GM23338 (cell line): ENCODE measurements at regions not wholly inside any gene's neighbourhood (a gene's known extent, or its start where the extent isn't known, plus 50 kb on each side); places are given as distances from the start of the nearest gene placed in this dataset.

Source experiments
- ATAC-seq: fragments of 200-7000 bp; cut with Tn5 transposase; 3 replicates; pipeline ENCODE4 v1.9.1; 2020
- DNase-seq: peaks from one replicate; pipeline ENCODE4 v3.0.0-alpha.2; 2015; ENCODE audit warnings: low spot score
- H2AFZ ChIP-seq: fragments of 200-600 bp; sonication (generic); 2 replicates; pipeline ENCODE4 v1.8.0; 2016; ENCODE audit warnings: antibody characterized with exemption, mild to moderate bottlenecking, moderate library complexity
- H3F3A ChIP-seq: fragments of 200-600 bp; sonication (generic); replicated peaks from 2 replicates; pipeline ENCODE4 v1.8.0; 2017; ENCODE audit warnings: antibody characterized with exemption, mixed run types, low read depth
- H3K27ac ChIP-seq: fragments of 200-600 bp; sonication (generic); 2 replicates; pipeline ENCODE4 v1.6.1; 2016; ENCODE audit warnings: low read depth
- H3K27me3 ChIP-seq: fragments of 200-600 bp; sonication (generic); 2 replicates; pipeline ENCODE4 v1.8.0; 2016; ENCODE audit warnings: mild to moderate bottlenecking, mixed run types, moderate library complexity; ENCODE audit not compliant: insufficient read depth
- H3K36me3 ChIP-seq: fragments of 200-600 bp; sonication (generic); 2 replicates; pipeline ENCODE4 v1.8.0; 2016; ENCODE audit warnings: mild to moderate bottlenecking; ENCODE audit not compliant: insufficient read depth
- H3K4me1 ChIP-seq: fragments of 200-600 bp; sonication (generic); 2 replicates; pipeline ENCODE4 v1.8.0; 2016; ENCODE audit warnings: mild to moderate bottlenecking, moderate library complexity; ENCODE audit not compliant: insufficient read depth
- H3K4me2 ChIP-seq: fragments of 200-600 bp; sonication (generic); 2 replicates; pipeline ENCODE4 v1.7.1; 2017; ENCODE audit warnings: mixed run types
- H3K4me3 ChIP-seq: fragments of 200-600 bp; sonication (generic); 2 replicates; pipeline ENCODE4 v1.6.1; 2016; ENCODE audit warnings: mixed run types
- H3K79me2 ChIP-seq: fragments of 200-600 bp; sonication (generic); replicated peaks from 2 replicates; pipeline ENCODE4 v1.8.0; 2017; ENCODE audit warnings: mild to moderate bottlenecking; ENCODE audit not compliant: insufficient read depth
- H3K9me2 ChIP-seq: fragments of 200-600 bp; sonication (generic); 2 replicates; pipeline ENCODE4 v1.8.0; 2017; ENCODE audit not compliant: insufficient read depth
- H4K20me1 ChIP-seq: fragments of 200-600 bp; sonication (generic); replicated peaks from 2 replicates; pipeline ENCODE4 v1.8.0; 2017; ENCODE audit warnings: mild to moderate bottlenecking; ENCODE audit not compliant: insufficient read depth
- H3K27ac Mint-ChIP-seq: 2 replicates; pipeline ENCODE4 v1.8.0; 2020; ENCODE audit warnings: inconsistent platforms, mild to moderate bottlenecking, moderate library complexity, mixed read lengths
- H3K27me3 Mint-ChIP-seq: 3 replicates; pipeline ENCODE4 v1.8.0; 2022; ENCODE audit warnings: low read depth, mild to moderate bottlenecking, moderate library complexity, mixed read lengths, inconsistent platforms; ENCODE audit not compliant: insufficient read depth, poor library complexity
- H3K36me3 Mint-ChIP-seq: 3 replicates; pipeline ENCODE4 v1.8.0; 2021; ENCODE audit warnings: low read depth, mild to moderate bottlenecking, inconsistent platforms, moderate library complexity, mixed read lengths
- H3K4me1 Mint-ChIP-seq: 3 replicates; pipeline ENCODE4 v1.8.0; 2020; ENCODE audit warnings: mild to moderate bottlenecking, inconsistent platforms, mixed read lengths
- H3K4me3 Mint-ChIP-seq: 3 replicates; pipeline ENCODE4 v1.8.0; 2021; ENCODE audit warnings: moderate library complexity, mild to moderate bottlenecking, inconsistent platforms, mixed read lengths
- H3K9me3 Mint-ChIP-seq: 3 replicates; pipeline ENCODE4 v1.8.0; 2020; ENCODE audit warnings: moderate library complexity, mild to moderate bottlenecking, inconsistent platforms, mixed read lengths
- CREB1 ChIP-seq: fragments of 250-450 bp; sonication (Bioruptor Pico); IDR thresholded peaks from 2 replicates; pipeline ENCODE4 v1.5.0; 2020; ENCODE audit warnings: low read depth, mild to moderate bottlenecking, moderate library complexity
- ETS1 ChIP-seq: IDR thresholded peaks from 2 replicates; pipeline ENCODE4 v1.6.1; 2016; ENCODE audit warnings: antibody characterized with exemption
- EZH2 ChIP-seq: fragments of 200-600 bp; sonication (generic); IDR thresholded peaks from one replicate; pipeline ENCODE4 v1.8.0; 2017; ENCODE audit warnings: antibody characterized with exemption, mild to moderate bottlenecking, low read depth; ENCODE audit not compliant: unreplicated experiment
- EZH2phosphoT487 ChIP-seq: fragments of 200-600 bp; sonication (generic); IDR thresholded peaks from one replicate; pipeline ENCODE4 v1.8.1; 2018; ENCODE audit warnings: antibody characterized with exemption; ENCODE audit not compliant: unreplicated experiment
- JUNB ChIP-seq: IDR thresholded peaks from one replicate; pipeline ENCODE4 v1.6.1; 2016; ENCODE audit warnings: antibody characterized with exemption; ENCODE audit not compliant: unreplicated experiment
- NANOG ChIP-seq: IDR thresholded peaks from 2 replicates; pipeline ENCODE4 v1.6.1; 2016; ENCODE audit warnings: antibody characterized with exemption, borderline replicate concordance
- POLR2AphosphoS5 ChIP-seq: IDR thresholded peaks from 2 replicates; pipeline ENCODE4 v1.6.1; 2016; ENCODE audit warnings: antibody characterized with exemption, low read depth
- STAT1 ChIP-seq: IDR thresholded peaks from one replicate; pipeline ENCODE4 v1.6.1; 2016; ENCODE audit warnings: antibody characterized with exemption; ENCODE audit not compliant: unreplicated experiment
- ZNF114 ChIP-seq: fragments of 250-450 bp; sonication (Bioruptor Pico); IDR thresholded peaks from 2 replicates; pipeline ENCODE4 v1.5.0; 2020; ENCODE audit warnings: mild to moderate bottlenecking, moderate library complexity
- ZNF331 ChIP-seq: fragments of 250-450 bp; sonication (Bioruptor Pico); IDR thresholded peaks from 2 replicates; pipeline ENCODE4 v1.5.0; 2020; ENCODE audit warnings: low read depth, mild to moderate bottlenecking, moderate library complexity
- TF ChIP-seq, protein P1 (sequence below): fragments of 250-450 bp; sonication (Bioruptor Pico); IDR thresholded peaks from 2 replicates; pipeline ENCODE4 v1.5.0; 2020; ENCODE audit warnings: mild to moderate bottlenecking, moderate library complexity
- TF ChIP-seq, protein P2 (sequence below), 2 experiments: fragments of 200-600 bp in 1 of 2; sonication (generic) in 1 of 2; conservative IDR thresholded peaks; 2 replicates each; pipeline versions ENCODE4 v1.5.1 to v1.6.1; 2016 to 2017; ENCODE audit warnings: antibody characterized with exemption in 2 of 2, low read depth in 2 of 2, mild to moderate bottlenecking in 2 of 2, moderate library complexity in 1 of 2

DNA sequence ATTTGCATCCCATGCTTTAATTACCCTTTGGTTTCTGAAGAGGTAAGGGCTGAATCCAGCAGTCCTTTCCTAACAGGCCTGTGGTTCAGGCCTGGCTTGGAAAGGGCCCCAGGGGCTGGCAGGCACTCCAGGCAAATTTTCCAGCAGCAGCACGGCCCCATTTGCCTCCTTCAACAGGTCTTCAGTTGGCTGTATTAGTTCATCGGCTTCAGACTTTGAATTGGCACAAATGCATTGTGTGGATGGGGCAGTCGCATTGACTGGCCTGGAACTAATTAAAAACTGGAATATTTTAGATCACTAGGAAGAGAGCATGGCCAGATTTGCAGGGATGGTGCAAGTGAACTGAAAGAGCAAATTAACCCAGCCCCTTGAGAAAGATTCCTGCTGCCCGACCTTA lies 207.8 kb upstream of the MCTP2 start:
- no peaks in the 10 kb centered on the region for H3K36me3 Mint-ChIP-seq
- no peak for TF ChIP-seq ETS1
- no peak for TF ChIP-seq JUNB
- no peaks in the 10 kb centered on the region for H3K79me2 ChIP-seq
- H3K9me2 ChIP-seq: no peaks in the 10 kb centered on the region
- ATAC-seq (no peak), DNase-seq (no peak)
- no peaks in the 10 kb centered on the region for H3K9me3 Mint-ChIP-seq
- no peaks in the 10 kb centered on the region for H3K36me3 ChIP-seq
- no peak overlapping the region for H3K27ac Mint-ChIP-seq
- H3K4me1 ChIP-seq: no peaks in the 10 kb centered on the region
- H3K4me3 Mint-ChIP-seq: no peak overlapping the region
- no peak overlapping the region for H3K4me3 ChIP-seq
- H3K27me3 ChIP-seq: no peaks in the 10 kb centered on the region
- peak overlapping the region; percentile 81 for H2AFZ ChIP-seq
- H3F3A ChIP-seq: no peaks in the 10 kb centered on the region
- no peaks in the 10 kb centered on the region for H3K27me3 Mint-ChIP-seq
- no peaks in the 10 kb centered on the region for H4K20me1 ChIP-seq
- H3K27ac ChIP-seq: no peak overlapping the region
- no peaks in the 10 kb centered on the region for H3K4me1 Mint-ChIP-seq
- no peak overlapping the region for H3K4me2 ChIP-seq

DNA sequence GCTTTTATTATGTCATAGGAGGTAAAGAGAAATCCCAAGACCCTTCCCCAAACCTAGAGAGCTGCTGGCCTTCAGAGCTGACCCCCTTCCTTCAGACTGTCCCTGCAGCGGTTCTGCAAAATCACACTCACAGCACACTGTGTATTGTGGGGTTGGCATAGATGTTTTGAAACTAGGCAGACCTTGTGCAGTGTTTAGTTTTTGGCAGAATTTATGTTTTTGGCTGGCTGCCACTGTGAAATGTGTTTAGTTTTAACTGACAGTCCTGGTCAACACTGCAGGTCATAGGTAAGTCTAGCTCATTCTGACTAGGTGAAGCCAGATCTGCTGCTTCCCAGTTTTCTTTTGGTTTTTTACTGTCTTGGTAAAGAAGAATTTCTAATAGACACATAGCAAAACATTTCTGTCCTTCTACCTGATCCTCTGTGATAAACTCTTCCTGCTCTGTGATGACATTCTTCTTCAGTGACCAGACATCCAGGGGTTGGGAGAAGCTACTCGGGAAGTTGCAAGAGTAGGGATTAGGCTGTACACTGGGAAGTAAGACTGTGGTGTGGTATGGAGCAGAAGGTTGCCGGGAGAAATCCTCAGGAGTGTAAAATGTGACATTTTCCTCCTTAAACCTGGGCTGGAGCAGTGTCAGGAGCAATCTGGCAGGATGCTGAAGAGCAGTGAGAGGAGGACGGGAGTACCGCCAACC lies 209.6 kb upstream of the MCTP2 start:
- Histone ChIP-seq H3K4me1 (no peaks in the 10 kb centered on the region), H3F3A (no peaks in the 10 kb centered on the region), H2AFZ (no peak overlapping the region), H3K4me3 (no peak overlapping the region), H4K20me1 (no peaks in the 10 kb centered on the region), H3K79me2 (no peaks in the 10 kb centered on the region), H3K27ac (no peak overlapping the region), H3K36me3 (no peaks in the 10 kb centered on the region), H3K27me3 (no peaks in the 10 kb centered on the region), H3K4me2 (no peak overlapping the region), H3K9me2 (no peaks in the 10 kb centered on the region)
- H3K27ac Mint-ChIP-seq: peak overlapping the region; percentile 25; the same call in 1 of the 2 replicates
- H3K4me3 Mint-ChIP-seq: no peak overlapping the region
- H3K36me3 Mint-ChIP-seq: no peaks in the 10 kb centered on the region
- no peaks in the 10 kb centered on the region for H3K27me3 Mint-ChIP-seq
- ATAC-seq (no peak), DNase-seq (no peak)
- no peaks in the 10 kb centered on the region for H3K9me3 Mint-ChIP-seq
- H3K4me1 Mint-ChIP-seq: no peaks in the 10 kb centered on the region
- no peak for TF ChIP-seq ZNF114 (CRISPR knock-in tag)
- no peak for TF ChIP-seq JUNB
- no peak for TF ChIP-seq STAT1
- TF ChIP-seq CREB1: no peak
- TF ChIP-seq POLR2AphosphoS5: no peak
- no peak for TF ChIP-seq ETS1
- no peak for TF ChIP-seq NANOG
- no peak for TF ChIP-seq EZH2
- TF ChIP-seq ZNF331 (CRISPR knock-in tag): no peak
- no peak for TF ChIP-seq EZH2phosphoT487
- TF ChIP-seq, protein P1, sequence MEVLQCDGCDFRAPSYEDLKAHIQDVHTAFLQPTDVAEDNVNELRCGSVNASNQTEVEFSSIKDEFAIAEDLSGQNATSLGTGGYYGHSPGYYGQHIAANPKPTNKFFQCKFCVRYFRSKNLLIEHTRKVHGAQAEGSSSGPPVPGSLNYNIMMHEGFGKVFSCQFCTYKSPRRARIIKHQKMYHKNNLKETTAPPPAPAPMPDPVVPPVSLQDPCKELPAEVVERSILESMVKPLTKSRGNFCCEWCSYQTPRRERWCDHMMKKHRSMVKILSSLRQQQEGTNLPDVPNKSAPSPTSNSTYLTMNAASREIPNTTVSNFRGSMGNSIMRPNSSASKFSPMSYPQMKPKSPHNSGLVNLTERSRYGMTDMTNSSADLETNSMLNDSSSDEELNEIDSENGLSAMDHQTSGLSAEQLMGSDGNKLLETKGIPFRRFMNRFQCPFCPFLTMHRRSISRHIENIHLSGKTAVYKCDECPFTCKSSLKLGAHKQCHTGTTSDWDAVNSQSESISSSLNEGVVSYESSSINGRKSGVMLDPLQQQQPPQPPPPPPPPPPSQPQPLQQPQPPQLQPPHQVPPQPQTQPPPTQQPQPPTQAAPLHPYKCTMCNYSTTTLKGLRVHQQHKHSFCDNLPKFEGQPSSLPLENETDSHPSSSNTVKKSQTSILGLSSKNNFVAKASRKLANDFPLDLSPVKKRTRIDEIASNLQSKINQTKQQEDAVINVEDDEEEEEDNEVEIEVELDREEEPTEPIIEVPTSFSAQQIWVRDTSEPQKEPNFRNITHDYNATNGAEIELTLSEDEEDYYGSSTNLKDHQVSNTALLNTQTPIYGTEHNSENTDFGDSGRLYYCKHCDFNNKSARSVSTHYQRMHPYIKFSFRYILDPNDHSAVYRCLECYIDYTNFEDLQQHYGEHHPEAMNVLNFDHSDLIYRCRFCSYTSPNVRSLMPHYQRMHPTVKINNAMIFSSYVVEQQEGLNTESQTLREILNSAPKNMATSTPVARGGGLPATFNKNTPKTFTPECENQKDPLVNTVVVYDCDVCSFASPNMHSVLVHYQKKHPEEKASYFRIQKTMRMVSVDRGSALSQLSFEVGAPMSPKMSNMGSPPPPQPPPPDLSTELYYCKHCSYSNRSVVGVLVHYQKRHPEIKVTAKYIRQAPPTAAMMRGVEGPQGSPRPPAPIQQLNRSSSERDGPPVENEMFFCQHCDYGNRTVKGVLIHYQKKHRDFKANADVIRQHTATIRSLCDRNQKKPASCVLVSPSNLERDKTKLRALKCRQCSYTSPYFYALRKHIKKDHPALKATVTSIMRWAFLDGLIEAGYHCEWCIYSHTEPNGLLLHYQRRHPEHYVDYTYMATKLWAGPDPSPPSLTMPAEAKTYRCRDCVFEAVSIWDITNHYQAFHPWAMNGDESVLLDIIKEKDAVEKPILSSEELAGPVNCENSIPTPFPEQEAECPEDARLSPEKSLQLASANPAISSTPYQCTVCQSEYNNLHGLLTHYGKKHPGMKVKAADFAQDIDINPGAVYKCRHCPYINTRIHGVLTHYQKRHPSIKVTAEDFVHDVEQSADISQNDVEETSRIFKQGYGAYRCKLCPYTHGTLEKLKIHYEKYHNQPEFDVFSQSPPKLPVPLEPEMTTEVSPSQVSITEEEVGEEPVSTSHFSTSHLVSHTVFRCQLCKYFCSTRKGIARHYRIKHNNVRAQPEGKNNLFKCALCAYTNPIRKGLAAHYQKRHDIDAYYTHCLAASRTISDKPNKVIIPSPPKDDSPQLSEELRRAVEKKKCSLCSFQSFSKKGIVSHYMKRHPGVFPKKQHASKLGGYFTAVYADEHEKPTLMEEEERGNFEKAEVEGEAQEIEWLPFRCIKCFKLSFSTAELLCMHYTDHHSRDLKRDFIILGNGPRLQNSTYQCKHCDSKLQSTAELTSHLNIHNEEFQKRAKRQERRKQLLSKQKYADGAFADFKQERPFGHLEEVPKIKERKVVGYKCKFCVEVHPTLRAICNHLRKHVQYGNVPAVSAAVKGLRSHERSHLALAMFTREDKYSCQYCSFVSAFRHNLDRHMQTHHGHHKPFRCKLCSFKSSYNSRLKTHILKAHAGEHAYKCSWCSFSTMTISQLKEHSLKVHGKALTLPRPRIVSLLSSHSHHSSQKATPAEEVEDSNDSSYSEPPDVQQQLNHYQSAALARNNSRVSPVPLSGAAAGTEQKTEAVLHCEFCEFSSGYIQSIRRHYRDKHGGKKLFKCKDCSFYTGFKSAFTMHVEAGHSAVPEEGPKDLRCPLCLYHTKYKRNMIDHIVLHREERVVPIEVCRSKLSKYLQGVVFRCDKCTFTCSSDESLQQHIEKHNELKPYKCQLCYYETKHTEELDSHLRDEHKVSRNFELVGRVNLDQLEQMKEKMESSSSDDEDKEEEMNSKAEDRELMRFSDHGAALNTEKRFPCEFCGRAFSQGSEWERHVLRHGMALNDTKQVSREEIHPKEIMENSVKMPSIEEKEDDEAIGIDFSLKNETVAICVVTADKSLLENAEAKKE (CRISPR knock-in tag): no peak
- TF ChIP-seq, protein P2, sequence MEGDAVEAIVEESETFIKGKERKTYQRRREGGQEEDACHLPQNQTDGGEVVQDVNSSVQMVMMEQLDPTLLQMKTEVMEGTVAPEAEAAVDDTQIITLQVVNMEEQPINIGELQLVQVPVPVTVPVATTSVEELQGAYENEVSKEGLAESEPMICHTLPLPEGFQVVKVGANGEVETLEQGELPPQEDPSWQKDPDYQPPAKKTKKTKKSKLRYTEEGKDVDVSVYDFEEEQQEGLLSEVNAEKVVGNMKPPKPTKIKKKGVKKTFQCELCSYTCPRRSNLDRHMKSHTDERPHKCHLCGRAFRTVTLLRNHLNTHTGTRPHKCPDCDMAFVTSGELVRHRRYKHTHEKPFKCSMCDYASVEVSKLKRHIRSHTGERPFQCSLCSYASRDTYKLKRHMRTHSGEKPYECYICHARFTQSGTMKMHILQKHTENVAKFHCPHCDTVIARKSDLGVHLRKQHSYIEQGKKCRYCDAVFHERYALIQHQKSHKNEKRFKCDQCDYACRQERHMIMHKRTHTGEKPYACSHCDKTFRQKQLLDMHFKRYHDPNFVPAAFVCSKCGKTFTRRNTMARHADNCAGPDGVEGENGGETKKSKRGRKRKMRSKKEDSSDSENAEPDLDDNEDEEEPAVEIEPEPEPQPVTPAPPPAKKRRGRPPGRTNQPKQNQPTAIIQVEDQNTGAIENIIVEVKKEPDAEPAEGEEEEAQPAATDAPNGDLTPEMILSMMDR (conservative IDR thresholded peaks at IDR 0.05; ENCODE audit: low read depth in 2 of 2): no peak
